KBM-7 (cell line): ENCODE measurements at regions not wholly inside any gene's neighbourhood (a gene's known extent, or its start where the extent isn't known, plus 50 kb on each side); places are given as distances from the start of the nearest gene placed in this dataset.

Experiments
- DNase-seq: peaks from one replicate; pipeline ENCODE4 v3.0.0-alpha.2; 2015
- in situ Hi-C: fragments of 300-500 bp; cut with MboI; formaldehyde crosslinking; loops from 2 replicates; pipeline ENCODE4 v1.14.3; 2020; ENCODE audit warnings: low sequenced_read_pairs, low pct_unique_long_range_greater_than_20kb, mixed read lengths

DNA sequence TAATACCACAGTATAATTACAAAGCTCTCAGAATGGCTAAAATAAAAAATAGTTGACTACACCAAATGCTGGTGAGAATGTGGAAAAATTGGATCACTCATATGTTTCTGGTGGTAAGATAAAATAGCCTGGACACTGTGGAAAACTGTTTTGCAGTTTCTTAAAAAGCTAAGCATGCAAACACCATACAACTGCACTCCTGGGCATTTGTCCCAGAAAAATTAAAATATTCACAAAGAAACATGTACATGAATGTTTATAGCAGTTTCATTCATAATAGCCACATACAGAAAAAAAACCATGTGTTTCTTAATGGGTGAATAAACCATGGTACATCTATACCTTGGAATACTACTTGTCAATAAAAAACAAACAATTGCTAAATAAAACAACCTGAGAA lies 172.9 kb downstream of the AHR start:
- DNase-seq = no peak
- in situ Hi-C loops = no loop called here

DNA sequence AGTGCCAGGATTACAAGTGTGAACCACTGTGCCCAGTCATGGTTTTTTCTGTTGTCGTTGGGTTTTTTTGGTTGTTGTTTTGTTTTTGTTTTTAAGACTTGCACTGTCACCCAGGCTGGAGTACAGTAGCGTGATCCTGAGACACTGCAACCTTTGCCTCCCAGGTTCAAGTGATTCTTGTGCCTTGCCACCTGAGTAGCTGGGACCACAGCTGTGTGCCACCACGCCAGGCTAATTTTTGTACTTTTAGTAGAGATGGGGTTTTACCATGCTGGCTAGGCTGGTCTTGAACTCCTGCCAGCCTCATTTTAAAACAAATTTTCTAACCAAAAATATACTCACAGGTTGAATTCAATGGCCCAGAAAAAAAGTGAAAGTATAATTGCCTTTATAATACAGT lies 174.1 kb downstream of the AHR start:
- DNase-seq = no peak
- in situ Hi-C loops = no loop called here

DNA sequence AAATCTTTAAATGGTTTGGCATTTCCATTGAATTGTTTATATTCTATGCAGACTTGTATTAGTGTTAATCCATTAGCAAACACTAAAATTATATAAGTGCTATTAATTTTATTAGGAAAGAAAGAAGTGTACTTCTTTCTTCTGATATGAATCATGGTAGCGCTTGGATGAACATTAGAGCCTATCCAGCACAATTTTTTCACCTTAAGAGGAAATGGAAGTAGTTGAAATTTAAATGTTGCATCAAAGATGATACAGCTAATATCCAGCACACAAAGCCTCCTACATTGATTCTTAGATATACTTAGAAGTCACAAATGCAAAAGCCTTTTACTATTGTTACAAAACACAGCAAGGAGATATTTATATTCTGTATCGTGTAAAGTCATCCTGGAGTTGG lies 174.5 kb downstream of the AHR start:
- no peak for DNase-seq
- in situ Hi-C loops = no loop called here

DNA sequence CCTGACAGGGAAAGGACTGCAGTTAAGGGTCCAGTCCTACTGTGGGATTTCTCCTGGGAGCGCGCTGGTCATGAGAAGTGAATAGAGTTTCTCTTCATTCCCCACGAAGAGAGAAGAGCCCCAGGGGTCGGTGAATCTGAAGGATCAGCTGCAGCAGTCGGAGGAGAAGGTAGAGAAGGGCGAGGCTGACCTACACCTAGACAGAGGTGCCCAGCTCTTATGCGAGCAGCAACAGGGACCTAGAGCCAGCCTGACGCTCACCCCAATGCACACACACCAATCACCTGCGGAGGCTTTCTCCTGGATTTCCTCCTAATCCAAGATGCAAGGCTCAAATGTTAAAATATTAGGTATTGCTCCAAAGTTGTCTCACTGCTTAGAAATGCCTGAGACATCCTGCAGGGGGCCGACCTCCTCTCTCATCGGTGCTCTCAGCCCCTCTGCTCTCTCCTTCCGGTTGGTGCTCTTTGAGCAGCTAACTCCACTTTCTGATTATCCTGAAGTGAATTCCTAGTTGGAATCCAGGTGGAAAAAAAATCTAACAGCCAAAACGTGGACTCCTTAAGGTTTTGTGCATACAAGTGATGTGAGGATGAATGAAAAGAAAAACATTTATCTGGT lies 176.4 kb downstream of the AHR start:
- DNase-seq = no peak

DNA sequence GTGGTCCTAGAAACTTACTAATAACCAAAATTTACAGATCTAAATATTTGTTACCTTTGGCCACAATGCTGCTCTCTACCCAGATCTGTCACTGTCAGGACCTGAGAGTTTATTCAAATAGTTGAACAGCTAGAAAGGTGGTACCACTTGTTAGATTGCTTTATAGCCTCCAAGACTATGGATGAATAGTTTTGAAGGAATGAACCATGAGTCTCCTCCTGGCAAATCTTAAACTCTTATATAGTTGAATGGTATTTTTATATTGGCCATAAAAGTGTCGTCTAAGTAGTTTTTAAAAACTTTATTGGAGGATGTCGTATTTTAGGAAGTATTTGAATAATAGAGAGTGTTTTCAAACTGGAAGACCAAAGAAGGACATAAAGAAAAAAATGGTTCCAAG lies 178.7 kb downstream of the AHR start:
- no peak for DNase-seq
- in situ Hi-C loops = no loop called here

More for the DNA sequence above, 176.4 kb downstream of the AHR start:
- in situ Hi-C loops = no loop called here

DNA sequence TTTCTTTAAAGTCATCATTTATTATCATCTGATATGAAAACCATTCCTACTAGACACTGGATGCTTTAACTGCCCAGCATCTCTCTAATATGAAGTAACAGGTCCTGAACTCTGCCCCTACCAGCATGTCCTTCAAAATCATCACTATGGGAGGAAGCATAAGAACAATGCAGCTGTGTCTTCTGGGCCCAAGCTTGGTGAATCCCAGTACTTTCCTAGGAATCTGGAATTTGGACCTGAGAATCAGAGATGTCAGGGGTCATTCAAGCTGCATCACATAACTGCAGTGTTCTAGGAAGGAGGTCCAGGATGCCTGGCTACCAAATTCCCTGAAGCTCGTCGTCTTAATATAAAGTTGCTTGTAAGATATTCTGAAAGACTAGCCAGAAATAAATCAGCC lies 182.7 kb downstream of the AHR start:
- in situ Hi-C loops = no loop called here
- DNase-seq = no peak

DNA sequence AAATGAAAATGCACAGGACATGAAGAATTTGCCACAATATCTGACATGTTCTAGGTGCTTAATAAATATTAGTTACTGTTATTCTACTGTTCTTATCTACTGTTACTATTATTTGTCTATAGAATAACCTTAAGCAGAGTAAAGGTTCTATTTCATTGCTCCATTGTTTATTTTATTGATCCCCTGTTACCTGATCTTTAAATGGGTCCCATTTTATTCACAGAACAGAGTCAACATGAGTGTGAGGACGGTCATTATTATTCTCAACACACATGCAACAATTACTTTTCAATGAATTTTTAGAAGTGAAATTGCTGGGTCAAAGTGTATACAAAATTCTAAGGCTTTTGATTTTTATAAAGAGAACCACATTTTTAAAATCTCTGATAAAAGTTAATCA lies 186.9 kb downstream of the AHR start:
- in situ Hi-C loops = no loop called here

DNA sequence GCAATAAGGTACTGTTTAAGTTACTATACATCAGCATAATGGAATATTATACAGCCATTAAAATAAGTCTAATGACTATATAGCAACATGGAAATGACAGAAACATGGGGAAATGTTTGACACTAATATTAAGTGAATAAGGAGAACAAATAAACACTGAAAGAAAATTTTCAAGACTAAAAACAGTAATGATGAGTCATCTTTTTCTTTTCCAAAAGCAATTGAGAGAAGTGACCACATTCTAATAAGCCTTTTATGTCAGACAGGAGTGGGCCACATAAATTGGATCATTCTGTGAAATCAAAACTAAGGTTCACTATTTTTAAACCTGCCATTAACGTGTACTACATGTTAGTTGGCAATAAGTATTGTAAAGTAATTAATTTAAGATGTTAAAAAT lies 187.5 kb downstream of the AHR start:
- DNase-seq = no peak
- in situ Hi-C loops = no loop called here

More for the DNA sequence above, 186.9 kb downstream of the AHR start:
- DNase-seq = no peak

DNA sequence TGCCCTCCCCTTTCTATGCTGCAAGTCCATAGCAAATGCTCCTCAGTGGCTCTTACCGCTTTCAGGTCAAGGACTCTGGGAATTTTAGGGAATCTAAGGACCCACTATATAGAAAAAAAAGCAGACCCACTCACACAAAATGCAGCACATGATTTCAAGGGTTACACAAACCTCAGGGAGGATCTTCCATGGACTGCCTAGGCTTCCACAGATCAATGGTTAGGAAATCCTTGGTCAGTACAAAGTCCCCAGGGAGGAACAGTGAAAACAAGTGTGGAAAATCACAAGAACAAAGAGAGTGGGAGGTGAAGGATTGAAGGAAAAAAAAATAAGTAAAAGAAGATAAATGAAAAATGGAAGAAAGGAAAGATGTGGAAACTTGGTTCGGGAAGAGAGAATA lies 188.4 kb downstream of the AHR start:
- in situ Hi-C loops = no loop called here

DNA sequence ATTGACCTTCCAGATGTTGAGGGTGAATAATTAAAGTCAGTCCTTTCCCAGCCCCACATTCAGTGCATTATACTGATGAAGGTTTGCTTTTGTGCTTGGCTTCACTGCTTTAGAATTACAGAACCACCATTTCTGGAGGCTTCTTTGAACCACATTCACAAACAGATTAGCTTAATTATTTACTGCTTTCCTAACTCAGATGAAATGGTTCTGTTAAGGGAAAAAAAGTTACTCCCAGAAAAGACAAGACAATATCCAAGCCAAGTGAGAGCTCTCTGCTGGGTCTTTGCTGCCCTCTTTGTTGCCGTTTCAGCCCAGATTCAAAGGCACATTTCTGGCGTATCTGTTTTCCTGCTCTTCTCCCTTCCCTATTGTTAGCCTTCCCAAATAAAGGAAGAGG lies 188.9 kb downstream of the AHR start:
- in situ Hi-C loops = no loop called here

More for the DNA sequence above, 188.4 kb downstream of the AHR start:
- no peak for DNase-seq

DNA sequence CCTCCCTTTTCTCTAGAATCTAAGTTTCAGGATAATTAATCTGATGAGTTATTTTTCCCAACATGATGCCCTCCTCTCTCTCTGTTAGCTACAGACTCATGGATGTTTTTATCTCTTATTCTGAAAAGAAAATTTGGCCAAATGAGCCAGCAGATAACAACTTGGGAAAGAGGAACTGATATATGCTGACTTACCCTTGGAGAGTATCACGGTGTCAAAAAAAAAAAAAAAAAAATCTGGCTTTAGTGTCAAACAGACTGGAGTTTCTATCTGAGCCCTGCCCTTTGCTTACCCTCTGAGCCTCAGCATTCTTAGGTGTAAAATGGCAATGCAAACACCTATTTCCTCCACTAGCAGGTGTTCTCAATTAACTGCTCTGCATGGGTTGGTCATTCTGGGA lies 190.4 kb downstream of the AHR start:
- DNase-seq = peak; percentile 48
- in situ Hi-C loops = no loop called here

More for the DNA sequence above, 188.9 kb downstream of the AHR start:
- DNase-seq = no peak

DNA sequence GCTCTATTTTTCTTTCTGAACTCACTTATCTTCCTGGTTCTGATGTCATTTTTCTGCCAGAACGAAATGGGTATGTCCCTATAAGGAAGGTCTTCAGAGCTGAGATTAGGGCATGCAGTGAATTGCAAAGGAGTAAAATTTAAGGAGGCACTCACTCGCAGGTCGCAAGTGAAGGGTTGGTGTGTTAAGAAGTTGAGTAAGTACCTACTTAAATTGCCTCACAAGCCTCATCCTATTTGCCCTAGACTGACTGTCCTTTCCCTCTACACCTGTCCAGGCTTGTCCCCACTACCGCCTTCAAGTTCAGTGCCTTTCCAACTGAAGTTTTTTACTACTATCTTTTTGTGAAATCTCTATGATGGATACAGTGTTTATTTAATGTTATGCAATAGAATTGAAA lies 191.5 kb downstream of the AHR start:
- DNase-seq = no peak
- in situ Hi-C loops = no loop called here

DNA sequence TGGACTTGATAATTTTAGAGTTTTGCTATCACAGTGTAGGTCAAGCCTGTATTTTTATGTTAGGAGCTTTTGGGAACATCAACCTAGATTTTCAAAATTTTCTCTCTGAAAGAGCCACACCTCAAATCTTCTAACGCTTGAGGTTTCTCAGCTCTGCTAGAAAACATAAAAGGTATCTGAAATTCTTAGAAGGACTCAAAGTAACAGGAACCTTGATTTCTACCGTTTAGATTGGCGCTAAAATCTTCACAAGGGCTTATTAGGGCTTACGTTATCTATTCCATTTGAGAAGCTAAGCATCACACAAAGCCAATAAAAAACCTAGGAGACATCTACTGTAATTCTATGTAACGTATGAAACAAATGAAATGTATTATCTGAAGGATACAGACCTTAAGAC lies 192.4 kb downstream of the AHR start:
- DNase-seq = no peak
- in situ Hi-C loops = no loop called here

DNA sequence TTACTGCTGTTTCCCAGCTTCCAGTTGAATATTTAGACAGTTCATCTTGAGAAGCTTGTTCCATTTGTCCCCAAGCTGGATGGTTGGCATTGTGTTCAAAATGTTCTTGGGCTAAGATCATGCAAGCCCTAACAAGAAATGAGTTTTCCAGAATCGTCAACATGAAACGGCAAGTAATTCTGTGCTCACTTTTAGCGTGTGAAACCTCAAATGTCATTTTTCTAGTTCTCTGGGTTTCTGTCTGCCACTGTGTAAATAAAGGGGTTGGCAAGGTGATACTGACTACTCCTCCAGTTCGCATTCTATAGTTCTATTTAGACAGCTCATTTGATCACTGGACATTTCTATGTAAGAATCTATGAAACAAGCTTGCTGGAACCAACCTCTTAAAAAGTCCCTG lies 194.0 kb downstream of the AHR start:
- in situ Hi-C loops = no loop called here
- no peak for DNase-seq

DNA sequence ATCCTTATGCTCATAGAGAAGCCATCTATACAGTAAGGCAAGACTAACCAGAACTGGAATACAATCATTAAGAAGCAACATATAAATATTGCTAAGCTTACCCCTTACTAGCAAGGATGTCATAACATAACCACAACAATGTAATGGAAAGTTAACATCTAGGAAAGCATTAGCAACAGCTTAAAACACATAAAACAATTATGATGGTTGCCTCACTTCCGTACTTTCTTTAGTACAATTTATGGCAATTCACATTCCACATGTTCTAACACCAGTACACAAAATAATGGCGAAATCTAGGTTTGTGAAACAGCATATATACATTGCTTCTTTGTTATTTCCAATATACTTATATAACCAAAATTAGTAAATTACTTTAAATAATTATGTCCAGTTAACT lies 195.0 kb downstream of the AHR start:
- in situ Hi-C loops = no loop called here
- no peak for DNase-seq

DNA sequence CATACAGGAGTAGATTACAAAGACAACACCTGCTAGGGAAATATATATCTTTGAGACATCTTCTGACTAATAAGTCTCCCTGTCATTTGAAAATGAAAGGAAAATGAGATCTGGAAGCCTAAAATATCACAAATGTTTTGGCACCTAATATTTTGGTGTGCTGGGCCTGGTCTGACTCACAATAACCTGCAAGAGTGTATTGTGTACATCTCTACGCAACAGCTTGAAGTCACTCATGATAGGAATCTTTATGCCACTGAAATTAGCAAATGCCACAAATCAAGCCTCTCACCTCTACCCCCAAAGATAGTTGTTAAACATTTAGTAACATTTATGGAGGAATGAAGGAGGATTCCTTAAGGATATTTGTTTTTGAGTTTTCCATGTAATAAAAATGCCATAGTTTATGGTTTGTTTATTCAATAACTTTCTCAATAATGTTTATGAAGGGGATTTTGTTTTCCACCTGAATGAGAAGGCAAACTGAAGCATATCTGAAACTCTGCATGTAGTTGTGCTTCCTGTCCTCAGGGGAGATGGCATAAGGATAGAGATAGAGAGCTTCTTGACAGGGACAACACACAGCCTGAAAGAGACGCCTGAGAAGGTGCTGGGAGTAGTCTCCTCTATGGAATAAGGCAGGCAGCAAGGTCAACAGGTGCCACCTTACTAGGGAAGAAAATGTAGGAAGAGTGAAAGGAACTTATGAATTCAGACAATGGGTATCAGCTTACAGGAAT lies 197.4 kb downstream of the AHR start:
- DNase-seq = no peak
- in situ Hi-C loops = no loop called here

DNA sequence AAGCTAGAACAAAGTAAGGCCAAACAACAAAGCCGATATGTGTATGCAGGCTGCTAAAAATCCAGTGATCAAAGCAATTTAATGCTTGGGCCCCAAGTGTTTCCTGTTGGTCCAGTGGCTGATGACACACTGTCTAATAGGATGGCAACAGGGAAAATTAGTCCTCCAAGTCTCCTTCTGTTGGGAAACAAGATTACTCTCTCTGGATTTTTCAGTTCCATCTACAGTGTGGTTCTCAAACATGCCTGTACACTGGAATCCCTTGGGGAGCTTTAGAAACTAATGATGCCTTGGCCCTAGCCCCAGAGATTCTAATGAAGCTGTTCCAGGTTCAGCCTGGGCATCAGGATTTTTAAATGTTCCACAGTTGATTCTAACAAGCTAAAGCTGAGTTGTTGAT lies 198.7 kb downstream of the AHR start:
- in situ Hi-C loops = no loop called here
- DNase-seq = no peak

DNA sequence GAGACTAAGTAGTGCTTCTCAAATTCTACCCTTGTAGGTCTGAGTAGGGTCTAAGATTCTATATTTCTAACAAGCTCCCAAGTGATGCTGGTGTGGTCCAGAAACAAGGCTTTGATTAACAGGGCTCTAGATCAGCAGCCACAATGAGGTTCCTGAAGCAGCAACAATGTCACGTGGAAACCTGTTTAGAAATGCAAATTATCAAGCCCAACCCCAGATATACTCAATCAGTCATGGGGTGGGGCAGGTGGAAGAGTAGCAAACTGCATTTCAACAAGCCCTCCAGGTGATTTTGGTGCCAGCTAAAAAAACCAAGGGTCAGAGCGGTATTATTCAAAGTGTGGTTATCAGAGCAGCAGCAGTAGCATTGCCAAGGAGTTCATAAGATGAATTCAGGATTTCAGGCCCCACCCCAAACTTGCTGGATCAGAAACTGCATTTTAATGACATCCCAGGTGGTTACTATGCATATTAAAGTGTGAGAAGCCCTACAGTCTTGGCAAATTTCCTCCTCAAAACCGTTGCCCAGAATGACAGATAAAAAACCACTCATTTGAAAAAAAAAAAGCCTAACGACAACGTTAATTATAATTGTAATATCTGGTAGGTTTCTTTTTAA lies 199.2 kb downstream of the AHR start:
- in situ Hi-C loops = no loop called here
- no peak for DNase-seq

DNA sequence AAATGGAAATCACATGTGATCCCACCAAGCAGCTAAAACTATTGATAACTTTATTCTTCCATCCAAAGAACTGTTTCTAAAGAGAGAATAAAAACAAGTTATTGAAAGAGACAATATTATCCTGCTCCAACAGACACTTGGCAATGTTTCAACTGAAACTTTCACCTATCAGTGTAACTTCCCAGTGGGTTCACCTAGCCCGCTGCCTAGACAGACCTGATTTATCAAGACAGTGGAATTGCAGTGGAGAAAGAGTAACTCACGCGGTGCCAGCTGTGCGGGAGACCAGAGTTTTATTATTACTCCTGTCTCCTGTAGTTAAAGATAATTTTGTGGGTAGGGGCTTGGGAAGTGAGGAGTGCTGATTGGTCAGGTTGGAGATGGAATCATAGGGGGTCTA lies 199.8 kb downstream of the AHR start:
- no peak for DNase-seq
- in situ Hi-C loops = no loop called here

DNA sequence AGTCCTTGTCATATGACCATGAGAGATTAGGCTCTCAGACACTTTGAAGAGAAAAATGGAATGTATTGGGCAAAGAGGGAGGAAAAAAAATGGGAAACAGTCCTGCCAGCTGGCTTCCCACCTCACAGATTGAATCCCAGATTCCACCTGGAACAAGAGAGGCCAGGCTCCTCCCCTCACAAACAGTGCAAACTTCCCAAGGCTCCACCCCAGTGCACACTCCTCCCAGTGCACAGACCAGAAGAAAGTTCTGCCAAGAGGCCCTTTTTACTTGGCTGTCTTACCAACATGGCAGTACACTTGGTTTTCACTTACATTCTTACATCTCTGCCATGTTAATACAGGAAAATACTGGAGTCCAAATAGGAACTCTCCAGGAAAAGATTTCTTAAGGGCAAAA lies 202.3 kb downstream of the AHR start:
- no peak for DNase-seq
- in situ Hi-C loops = no loop called here
